ENCODE measurements at regions not wholly inside any gene's neighbourhood (a gene's known extent, or its start where the extent isn't known, plus 50 kb on each side); places are given as distances from the start of the nearest gene placed in this dataset.

DNA sequence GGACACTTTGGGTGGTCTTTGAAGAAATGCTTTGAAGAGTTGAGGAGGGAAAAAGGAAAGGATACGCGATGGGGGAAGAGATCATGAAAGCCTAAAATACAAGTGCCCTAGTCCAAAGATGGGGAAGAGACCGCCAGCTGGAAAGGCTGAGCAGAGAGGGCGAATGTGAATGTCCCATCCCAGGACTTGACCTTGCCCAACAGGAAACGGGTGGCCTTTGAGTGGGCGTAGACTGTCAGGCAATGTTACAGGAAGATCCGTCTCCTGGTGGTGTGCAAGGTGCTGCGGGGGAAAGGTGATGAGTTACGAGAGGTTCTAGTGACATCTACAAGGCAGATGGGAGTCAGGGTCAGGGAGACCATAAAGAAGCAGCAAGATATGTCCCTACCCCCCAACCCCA is 55.0 kb upstream of the TBXT start:
- TF ChIP-seq, protein P1, sequence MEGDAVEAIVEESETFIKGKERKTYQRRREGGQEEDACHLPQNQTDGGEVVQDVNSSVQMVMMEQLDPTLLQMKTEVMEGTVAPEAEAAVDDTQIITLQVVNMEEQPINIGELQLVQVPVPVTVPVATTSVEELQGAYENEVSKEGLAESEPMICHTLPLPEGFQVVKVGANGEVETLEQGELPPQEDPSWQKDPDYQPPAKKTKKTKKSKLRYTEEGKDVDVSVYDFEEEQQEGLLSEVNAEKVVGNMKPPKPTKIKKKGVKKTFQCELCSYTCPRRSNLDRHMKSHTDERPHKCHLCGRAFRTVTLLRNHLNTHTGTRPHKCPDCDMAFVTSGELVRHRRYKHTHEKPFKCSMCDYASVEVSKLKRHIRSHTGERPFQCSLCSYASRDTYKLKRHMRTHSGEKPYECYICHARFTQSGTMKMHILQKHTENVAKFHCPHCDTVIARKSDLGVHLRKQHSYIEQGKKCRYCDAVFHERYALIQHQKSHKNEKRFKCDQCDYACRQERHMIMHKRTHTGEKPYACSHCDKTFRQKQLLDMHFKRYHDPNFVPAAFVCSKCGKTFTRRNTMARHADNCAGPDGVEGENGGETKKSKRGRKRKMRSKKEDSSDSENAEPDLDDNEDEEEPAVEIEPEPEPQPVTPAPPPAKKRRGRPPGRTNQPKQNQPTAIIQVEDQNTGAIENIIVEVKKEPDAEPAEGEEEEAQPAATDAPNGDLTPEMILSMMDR (conservative IDR thresholded peaks at IDR 0.05; ENCODE audit: low read length), result no peak
- no peak for TF ChIP-seq EZH2phosphoT487 (IDR thresholded peaks at IDR 0.05; ENCODE audit: borderline replicate concordance)
